IPS DF 4.7 (cell line): ENCODE measurements at regions not wholly inside any gene's neighbourhood (a gene's known extent, or its start where the extent isn't known, plus 50 kb on each side); places are given as distances from the start of the nearest gene placed in this dataset.
"Not testable (repeated sequence)": the region's sequence is repeated elsewhere in the genome, so short reads cannot be mapped to it uniquely, and the experiment has no call there.

ENCODE experiments used
- DNase-seq: peaks from one replicate; pipeline ENCODE4 v3.0.0-alpha.2; 2013; ENCODE audit warnings: low spot score; ENCODE audit errors: extremely low read depth

DNA sequence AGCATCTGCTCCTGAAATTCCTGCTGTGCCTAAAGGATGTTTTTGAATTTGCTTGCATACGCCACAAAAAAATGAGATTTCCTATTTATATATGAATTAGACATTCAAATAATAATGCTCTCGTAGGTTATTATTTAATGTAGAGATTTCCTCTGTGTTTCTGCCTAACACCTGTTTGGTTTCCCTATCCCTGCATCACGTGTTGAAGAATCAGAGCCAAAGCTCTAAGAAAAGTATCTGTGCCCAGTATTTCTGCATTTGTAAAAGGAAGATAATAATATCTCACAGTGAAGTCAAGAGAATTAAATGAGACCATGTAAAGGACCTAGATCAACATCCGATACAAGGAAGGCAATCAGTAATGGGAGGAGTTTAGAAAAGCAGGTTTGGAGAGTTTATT lies 179.5 kb downstream of the HNRNPD start:
- no peak for DNase-seq

DNA sequence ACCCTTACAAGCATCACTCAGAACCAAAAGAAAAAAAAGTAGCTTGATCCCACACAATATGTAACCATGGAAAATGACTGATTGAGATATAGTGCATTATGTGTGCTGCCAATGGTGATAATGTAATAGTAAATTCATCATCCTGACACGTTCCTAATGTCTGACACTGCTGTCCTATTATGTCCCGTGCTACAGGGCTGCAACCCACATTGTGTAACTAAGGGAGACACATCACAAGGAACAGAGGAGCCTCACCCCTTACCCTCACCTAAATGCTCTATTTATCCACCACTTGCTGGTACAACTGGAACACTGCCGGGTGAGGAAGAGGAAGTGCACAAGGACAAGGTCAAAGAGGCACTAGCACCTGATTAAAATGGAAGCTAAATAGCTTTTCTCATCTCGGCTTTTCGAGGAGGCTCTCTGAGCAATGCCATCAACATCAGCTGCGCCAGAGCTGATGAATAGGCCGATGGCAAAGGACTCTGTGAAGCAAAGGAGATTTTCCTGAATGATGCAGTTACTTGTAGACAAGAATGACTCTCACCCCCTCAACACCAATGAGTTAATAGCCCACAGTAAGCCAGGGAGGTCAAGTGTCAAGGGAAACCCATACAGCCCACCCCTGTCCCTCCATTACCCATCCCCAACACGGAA lies 181.6 kb downstream of the HNRNPD start:
- no peak for DNase-seq

DNA sequence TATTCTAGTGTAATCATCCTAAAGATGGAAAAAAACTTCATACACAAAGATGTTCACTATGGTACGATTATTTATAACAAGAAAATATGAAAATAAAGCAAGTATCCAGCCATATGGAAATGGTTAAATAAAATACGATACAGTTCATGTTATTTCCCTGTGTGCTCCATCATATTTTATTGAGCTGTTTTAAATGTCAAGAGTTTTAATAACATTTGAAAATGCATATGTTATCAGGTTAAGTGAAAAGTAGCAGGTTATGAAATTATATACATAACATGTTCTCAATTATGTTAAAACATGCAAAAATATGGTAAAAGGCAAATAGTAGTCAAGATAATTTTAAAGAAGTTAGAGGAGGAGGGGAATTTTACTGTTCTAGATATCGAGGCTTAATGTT lies 192.0 kb downstream of the HNRNPD start:
- no peak for DNase-seq

DNA sequence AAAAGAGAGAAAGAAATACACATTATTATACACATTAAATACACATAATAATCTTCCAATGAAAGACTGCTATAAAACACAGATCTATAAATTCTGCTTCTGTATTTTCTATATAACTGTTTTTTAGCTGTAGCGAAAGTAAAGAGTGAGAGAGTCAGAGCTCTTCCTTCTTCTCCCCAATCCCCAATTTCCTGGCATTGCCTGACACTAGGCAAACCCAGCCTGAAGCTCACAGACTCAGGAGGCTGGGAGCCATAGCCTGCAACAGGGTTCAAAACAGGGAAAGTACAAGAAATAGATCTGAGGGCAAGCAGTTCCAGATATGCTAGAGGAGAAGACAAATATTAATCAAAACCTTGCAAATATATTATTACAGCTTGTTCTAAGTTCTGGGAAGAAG lies 201.6 kb downstream of the HNRNPD start:
- no peak for DNase-seq

DNA sequence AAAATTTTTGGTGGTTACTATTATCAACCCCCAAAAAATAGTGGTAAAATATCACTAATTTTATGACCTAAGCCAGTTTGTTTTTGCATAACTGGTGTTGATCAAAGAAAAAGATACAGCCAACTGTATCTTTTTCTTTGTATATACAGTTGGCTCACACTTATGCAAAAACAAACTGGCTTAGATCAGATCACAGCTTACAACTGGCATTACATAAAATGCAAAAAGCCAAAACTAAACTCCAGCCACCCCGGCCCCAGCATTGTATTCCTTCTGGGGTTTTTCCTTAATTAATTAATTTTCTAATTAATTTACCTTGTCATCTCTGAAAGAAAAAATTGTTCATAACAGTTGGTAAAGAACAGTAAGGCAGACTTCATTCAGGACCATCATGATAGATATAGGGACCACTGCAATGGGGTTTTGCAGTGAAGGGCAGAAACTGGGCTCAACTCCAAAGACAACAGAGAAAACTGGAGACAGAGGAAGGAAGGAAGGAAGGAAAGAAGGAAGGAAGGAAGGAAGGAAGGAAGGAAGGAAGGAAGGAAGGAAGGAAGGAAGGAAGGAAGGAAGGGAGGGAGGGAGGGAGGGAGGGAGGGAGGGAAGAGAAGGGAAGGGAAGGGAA lies 202.1 kb downstream of the HNRNPD start:
- no peak for DNase-seq

DNA sequence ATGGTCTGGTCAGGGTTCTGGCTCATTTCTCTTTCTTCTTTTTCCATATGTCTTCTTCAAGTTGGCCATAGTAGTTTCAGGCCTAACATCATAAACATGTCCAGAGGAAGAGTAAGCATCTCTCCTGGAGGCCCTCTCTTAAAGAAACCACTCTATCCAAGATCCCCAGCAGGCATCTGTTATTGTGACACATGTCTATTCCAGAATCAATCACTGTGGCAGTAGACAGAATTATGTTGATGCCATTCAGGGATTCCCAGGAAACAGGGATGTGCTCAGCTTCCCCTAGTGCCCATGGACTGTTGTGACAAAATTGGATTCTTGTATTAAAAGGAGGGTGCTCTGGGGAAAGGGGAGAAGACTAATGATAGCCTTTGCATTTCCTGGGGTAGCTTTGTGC lies 224.0 kb downstream of the HNRNPD start:
- no peak for DNase-seq

DNA sequence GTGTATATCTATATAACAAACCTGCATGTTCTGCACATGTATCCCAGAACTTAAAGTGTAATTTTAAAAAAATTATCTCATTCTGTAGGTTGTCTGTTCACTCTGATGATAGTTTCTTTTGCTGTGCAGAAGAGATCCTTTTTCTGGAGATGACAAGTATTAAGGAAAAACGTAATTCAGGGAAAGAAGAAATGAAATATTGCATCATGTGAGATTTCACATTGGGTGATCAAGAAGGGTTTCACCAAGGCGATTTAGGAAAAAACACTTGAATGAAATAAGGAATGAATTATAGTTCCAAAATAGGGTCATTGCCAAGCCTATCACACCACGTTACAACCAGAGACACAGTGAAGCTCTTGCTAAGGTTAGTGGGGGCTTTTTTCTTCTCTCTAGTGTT lies 227.9 kb downstream of the HNRNPD start:
- no peak for DNase-seq

DNA sequence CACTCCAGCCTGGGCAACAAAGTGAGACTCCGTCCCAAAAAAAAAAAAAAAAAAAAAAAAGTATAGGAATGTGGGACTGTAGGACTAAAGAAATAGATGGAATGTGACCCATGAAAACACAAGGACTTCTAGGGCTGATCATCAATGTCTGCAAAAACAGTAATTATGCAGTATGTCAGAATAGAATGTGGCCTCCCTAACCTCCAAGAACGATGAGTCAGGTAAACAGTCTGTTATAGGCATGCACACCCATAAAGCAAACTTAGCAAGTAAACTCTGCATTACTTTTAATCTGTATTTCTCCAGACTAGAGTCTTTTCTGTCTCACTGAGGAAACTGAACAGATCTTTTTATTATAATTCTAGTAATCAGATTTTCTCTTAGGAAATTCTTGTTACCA lies 233.4 kb downstream of the HNRNPD start:
- no peak for DNase-seq

DNA sequence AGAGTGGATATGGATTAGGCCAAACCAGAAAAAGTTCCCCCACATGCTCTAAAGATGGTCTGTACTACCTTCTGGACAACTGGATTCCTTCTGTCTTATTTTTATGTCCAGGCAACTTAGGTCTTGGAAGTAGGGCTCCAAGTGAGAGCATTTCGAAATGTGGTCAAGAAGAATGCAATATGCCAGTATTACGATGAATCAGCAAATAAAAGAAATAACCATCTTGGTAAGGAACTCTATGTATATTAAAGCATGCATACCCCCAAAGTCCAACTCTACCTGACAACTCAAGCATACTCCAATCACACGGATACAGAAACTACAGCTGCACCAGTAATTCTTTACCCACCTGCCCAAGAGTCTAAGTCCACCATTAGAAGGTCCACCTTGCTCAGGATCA lies 234.5 kb downstream of the HNRNPD start:
- DNase-seq: no peak

DNA sequence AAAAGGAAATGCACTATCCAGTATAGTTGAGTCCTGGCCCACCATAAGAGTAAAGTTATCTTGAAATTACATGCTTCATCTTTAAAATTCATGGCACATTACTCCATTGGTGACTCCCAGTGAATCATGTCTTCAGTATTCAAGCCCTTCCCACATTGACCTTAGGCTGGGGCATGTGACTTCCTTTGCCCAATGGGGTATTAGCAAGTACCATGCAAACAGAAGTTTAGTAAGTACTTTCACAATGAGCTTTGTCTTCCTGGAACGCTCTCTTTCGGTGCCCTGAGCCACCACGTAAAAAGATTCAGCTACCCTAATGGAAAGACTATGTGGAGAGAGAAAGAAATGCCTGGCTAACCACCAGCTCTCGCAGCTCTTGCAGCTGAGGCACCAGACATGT lies 235.4 kb downstream of the HNRNPD start:
- no peak for DNase-seq

DNA sequence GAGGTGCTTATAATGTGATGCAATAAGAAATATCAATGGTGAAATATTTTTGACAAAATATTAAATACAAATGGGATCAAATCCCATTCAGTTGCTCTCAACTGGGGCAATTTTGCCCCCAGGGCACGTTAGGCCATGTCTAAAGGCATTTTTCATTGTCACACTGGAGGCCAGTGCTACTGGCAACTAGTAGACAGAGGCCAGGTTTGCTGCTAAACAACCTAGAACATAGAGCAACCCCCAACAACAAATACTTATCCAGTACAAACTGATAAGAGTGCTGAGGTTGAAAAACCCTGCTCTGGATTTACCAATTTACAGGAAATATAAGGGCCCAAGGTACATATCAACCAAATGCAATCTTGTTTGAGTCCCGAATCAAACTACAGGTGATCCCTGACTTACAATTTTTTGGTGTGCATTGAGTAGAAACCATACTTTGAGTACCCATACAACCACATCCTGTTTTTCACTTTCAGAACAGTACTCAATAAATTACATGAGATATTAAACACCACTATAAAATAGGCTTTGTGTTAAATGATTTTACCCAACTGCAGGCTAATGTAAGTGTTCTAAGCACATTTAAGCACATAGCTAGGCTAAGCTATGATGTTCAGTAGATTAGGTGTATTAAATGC lies 237.5 kb downstream of the HNRNPD start:
- no peak for DNase-seq

DNA sequence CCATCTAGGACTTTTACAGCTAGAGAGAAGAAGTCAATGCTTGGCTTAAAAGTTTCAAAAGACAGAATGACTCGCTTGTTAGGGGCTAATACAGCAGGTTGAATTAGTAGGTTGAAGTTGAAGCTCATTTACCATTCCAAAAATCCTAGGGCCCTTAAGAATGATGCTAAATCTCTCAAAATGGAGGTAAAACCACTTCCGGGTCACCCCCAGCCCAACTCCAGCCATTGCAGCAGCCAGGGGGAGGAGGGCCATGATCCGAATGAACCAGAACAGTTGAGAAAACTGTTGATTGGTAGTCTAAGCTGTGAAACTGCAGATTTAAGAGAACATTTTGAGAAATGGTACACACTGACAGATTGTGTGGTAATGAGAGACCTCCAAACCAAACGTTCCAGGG lies 245.4 kb downstream of the HNRNPD start:
- DNase-seq: no peak

DNA sequence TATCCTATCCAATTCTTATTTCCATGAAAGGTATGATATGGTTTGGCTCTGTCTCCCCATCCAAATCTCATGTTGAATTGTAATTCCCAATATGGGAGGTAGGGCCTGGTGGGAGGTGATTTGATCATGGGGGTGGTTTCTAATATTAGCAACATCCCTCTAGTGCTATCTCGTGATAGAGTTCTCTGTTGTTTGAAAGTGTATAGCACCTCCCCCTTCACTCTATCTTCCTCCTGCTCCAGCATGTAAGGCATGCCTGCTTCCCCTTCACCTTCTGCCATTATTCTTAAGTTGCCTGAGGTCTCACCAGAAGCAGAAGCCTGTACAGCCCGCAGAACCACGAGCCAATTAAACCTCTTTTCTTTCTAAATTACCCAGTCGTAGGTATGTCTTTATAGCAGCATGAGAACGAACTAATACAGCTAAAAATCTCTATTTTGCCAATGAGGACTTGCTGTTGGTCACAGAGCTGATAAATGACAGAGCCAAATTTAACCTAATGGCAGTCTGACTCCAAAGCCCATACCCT lies 247.2 kb downstream of the HNRNPD start:
- no peak for DNase-seq

DNA sequence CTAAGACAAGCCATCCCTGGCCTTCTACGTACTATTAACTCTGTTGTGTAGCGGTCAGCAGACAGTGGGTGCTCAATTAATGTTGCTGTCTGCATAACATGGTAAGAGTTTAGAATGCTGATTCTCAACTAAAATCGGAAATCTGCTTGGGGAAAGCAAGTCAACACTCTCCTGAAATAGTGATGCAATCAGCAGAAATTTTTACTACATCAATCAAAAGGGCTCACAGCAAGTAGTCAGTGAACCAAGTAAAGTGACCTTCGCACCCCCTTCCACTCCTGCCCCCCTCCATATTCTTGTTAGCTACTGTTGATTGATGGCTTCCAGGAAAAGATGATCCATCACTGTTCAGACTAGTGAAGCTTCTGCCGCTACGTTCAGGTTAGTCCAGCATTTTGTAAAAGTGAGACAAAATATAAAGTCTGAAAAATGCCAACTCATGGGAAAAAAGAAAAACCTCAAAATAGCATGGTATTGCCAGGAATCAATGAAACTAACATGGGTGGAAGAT lies 247.9 kb downstream of the HNRNPD start:
- no peak for DNase-seq

DNA sequence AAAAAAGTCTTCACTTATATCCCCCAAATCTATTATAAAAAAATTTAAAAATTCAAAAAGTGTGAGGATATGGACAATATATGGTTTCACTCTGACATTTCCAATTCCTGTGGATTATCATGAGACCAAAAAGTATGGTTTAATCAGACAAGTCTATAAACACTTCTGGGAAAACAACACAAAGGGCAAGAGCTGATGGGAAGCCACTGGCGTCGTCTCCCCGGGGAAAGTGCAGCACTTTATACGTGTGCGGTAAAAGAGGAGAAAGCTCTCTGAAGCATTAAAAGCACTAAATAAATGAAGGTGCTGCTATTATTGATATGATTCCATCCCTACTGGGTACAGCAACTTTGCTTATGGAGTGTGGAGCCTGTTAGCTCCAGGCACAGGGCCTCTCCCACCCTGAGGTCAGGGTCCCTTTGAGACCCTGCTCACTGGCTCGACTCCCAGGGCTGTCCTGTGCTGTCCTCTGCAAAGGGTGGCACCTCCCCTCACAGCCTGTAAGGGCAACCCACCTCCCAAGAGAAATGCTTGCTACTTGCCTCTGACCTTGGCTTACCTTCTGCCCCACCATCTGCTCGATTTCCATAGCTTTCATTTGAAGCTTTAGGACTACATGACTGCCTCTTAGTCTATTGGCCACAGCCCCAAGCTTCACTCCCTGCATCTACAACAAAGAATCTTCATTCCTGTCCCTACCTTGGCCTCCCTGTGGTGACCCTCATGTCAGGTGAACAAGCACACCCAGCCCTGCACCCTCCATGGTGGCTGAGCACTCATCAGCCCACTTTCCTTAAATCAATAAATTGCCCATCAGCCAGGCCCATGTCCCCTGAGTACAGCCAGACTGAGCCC lies 248.6 kb downstream of the HNRNPD start:
- no peak for DNase-seq

DNA sequence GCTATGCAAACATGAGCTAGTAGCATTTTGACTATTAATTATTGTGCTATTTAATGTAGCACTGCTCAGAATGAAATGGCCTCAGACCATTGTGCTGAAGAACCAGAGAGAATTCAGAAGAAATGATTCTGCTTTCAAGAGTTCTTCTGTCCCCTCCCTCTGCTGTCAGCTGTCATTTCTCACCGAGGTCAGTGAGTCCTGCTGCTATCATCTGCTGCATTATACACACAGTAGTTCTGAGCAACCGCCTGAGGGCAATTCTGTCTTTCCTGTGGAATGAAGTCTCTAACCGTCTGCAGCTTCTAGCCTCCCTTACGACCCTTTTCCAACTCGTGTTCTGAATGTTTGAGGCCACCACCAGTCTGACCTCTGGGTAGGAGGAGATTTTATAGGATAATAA lies 249.4 kb downstream of the HNRNPD start:
- no peak for DNase-seq

DNA sequence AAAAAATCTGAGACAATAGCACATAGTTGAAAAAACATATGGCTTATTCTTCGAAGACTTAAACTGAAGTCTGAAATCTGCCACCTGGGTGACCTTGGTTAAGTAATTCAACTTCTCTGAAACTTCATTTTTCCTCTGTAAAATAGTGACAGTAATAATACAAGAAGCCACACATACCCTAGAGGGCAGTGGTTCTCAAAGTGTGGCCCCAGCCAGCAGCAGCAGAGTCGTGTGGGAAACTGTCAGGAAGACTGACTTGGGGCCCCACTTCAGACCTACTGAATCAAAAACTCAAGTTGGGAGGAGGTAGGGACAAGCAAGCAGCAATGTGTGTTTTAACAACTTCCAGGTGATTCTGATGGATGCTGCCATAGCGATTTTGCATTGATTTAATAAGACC lies 249.9 kb downstream of the HNRNPD start:
- no peak for DNase-seq

DNA sequence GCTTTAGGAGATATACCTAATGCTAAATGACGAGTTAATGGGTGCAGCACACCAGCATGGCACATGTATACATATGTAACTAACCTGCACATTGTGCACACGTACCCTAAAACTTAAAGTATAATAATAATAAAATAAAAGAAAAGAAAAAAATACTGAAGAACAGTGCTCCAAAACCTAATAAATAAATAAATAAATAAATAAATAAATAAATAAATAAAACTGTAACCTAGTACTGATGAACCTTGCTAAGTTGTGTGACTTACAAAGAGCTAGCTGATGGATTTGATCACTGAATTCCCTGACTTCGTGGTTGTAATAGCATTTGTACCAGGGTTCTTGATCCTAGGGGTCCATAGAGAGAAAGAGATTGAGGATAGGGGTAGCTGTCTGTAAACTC lies 258.6 kb downstream of the HNRNPD start:
- DNase-seq: not testable (repeated sequence)

DNA sequence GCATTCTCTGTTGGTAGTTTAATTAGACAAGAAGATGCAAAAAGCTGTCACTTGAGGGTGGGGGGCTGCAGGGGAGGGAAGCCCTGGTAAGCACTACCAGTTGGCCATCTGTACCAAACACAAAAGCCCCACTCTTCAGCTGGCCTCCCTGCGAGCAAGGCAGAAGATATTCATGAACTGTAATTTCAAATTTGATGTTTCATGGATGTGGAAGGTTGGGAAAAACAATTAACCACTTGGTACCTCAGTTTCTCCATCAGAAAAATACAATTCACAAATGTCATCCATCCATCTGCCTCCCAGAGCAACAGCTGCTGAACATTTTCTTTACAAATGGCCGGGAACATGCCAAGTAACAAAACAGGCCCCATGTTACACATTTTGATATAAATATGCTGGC lies 265.3 kb downstream of the HNRNPD start:
- DNase-seq: no peak

DNA sequence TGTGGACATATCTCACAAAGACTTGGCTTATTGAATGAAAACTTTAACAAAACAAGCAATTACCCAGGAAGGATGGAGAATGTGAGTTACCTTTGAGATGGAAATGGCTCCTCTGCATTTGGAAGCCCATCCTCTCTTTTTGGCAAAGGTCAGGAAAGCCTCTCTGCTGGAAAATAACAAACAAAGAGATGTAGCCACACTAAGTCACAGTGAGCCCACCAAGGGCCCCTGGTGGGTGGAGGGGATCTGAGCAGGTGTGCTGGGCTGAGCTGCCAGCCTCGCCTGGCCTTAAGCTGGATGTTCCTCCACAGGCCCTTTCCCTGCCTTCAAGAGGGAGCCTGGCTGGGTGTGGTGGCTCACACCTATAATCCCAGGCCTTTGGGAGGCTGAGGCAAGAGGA lies 269.2 kb downstream of the HNRNPD start:
- DNase-seq: peak; percentile 51

DNA sequence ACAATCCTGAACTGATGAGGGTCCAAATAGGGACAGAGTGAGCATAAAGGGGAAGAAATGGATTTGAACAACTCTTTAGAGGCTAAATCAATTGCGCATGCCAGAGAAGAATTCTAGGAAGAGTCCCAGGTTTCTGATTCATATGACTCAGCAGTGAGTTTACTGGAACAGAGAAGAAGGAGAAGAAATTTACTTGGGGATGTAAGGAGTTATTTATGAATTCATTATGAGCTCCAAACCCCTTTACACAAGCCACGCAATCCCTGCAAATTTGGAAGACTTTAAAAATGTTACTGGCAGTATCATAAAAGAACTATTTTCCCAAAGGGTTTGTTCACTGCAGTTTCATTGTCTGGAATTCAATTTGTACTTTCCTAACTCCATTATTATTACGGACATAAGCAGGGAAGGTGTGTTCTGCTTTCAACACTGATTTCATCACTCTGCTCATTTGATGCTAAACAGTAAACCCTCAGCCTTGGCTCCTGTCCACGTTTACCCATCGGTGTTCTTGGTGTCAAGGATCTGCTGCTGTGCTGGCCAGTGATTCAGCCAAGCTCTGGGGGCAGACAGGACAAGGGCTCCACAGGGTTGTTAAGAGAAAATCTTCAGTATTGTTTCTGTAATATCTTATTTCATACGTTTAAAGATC lies 273.7 kb downstream of the HNRNPD start:
- DNase-seq: no peak
